ENCODE measurements at regions not wholly inside any gene's neighbourhood (a gene's known extent, or its start where the extent isn't known, plus 50 kb on each side); places are given as distances from the start of the nearest gene placed in this dataset.
"Not testable (repeated sequence)": the region's sequence is repeated elsewhere in the genome, so short reads cannot be mapped to it uniquely, and the experiment has no call there.

GRCh38 chr13:50417597-50417996 is 402.4 kb downstream of the KCNRG start:
- no peak for DNase-seq (ENCODE audit: low spot score)

GRCh38 chr13:50419331-50419865 is 404.2 kb downstream of the KCNRG start:
- no peak for DNase-seq (ENCODE audit: low spot score)

- DNase-seq (ENCODE audit: low spot score): no peak
Measured at GRCh38 chr13:50419896-50420295, 404.7 kb downstream of the KCNRG start.

- no peak for DNase-seq (ENCODE audit: low spot score)
Measured at GRCh38 chr13:50420718-50421472, 405.7 kb downstream of the KCNRG start.

GRCh38 chr13:50421473-50422130 is 406.4 kb downstream of the KCNRG start:
- no peak for DNase-seq (ENCODE audit: low spot score)

GRCh38 chr13:50422181-50423148 is 407.2 kb downstream of the KCNRG start:
- no peak for DNase-seq (ENCODE audit: low spot score)

- DNase-seq (ENCODE audit: low spot score): no peak
Measured at GRCh38 chr13:50424993-50425392, 409.7 kb downstream of the KCNRG start.

- DNase-seq (ENCODE audit: low spot score): no peak
Measured at GRCh38 chr13:50425772-50426171, 410.5 kb downstream of the KCNRG start.

GRCh38 chr13:50426927-50427326 is 411.7 kb downstream of the KCNRG start:
- DNase-seq (ENCODE audit: low spot score): no peak

- DNase-seq (ENCODE audit: low spot score): not testable (repeated sequence)
Measured at GRCh38 chr13:50427511-50427910, 412.3 kb downstream of the KCNRG start.

- DNase-seq (ENCODE audit: low spot score): no peak
Measured at GRCh38 chr13:50428183-50428877, 413.1 kb downstream of the KCNRG start.

GRCh38 chr13:50435011-50435410 is 408.5 kb downstream of the DLEU7 start:
- DNase-seq (ENCODE audit: low spot score): no peak

- no peak for DNase-seq (ENCODE audit: low spot score)
Measured at GRCh38 chr13:50437252-50437651, 406.2 kb downstream of the DLEU7 start.

GRCh38 chr13:50438351-50438750 is 405.1 kb downstream of the DLEU7 start:
- DNase-seq (ENCODE audit: low spot score): no peak

GRCh38 chr13:50441130-50441529 is 402.4 kb downstream of the DLEU7 start:
- no peak for DNase-seq (ENCODE audit: low spot score)

- no peak for DNase-seq (ENCODE audit: low spot score)
Measured at GRCh38 chr13:50444726-50445125, 398.8 kb downstream of the DLEU7 start.

- no peak for DNase-seq (ENCODE audit: low spot score)
Measured at GRCh38 chr13:50446611-50447010, 396.9 kb downstream of the DLEU7 start.

- DNase-seq (ENCODE audit: low spot score): no peak
Measured at GRCh38 chr13:50448535-50448998, 394.9 kb downstream of the DLEU7 start.

GRCh38 chr13:50449465-50449864 is 394.0 kb downstream of the DLEU7 start:
- no peak for DNase-seq (ENCODE audit: low spot score)

- no peak for DNase-seq (ENCODE audit: low spot score)
Measured at GRCh38 chr13:50450279-50450678, 393.2 kb downstream of the DLEU7 start.

GRCh38 chr13:50451609-50452008 is 391.9 kb downstream of the DLEU7 start:
- no peak for DNase-seq (ENCODE audit: low spot score)

Measured in ureter (tissue), 1 donor.